Right lobe of liver (tissue), 4 donors: ENCODE measurements at regions not wholly inside any gene's neighbourhood (a gene's known extent, or its start where the extent isn't known, plus 50 kb on each side); places are given as distances from the start of the nearest gene placed in this dataset.

Source experiments
- POLR2A ChIP-seq: fragments of 450-650 bp; IDR thresholded peaks from one replicate; pipeline ENCODE4 v1.6.1; 2017; ENCODE audit warnings: antibody characterized with exemption, mild to moderate bottlenecking
- TF ChIP-seq, protein P1 (sequence below), 4 donors: fragments of 200-600 bp in 3 of 4; fragments of 450-650 bp in 1 of 4; IDR thresholded peaks; one replicate each; pipeline versions ENCODE4 v1.5.1 to v1.8.0; 2016 to 2022; ENCODE audit warnings: antibody characterized with exemption in 4 of 4, mild to moderate bottlenecking in 2 of 4
- donor health status: DM: no; HTN: no; CAD: no.
- donor health status: DM: no; HTN: no; CAD: no.
- donor health status: DM: no; HTN: yes; CAD: no.

DNA sequence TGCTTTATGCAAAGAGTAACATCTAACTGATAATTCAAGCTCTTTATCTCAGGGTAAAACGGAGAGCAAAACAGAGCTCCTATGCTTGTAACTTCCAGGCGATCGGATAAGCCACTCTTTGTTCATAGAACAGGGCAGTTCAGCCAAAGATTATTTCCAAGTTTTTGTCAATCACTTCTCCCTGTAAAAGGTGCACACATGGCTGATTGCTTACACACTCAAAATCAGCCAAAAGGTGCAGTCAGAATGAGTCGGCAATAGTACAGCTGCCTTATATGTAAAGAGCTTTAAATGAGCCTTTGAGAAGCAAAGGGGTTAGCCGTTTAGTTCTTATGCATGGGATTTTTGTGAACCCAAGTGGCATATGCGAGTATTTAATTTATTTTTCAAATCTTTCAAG, 449.6 kb upstream of the POU3F2 start:
- TF ChIP-seq, protein P1, sequence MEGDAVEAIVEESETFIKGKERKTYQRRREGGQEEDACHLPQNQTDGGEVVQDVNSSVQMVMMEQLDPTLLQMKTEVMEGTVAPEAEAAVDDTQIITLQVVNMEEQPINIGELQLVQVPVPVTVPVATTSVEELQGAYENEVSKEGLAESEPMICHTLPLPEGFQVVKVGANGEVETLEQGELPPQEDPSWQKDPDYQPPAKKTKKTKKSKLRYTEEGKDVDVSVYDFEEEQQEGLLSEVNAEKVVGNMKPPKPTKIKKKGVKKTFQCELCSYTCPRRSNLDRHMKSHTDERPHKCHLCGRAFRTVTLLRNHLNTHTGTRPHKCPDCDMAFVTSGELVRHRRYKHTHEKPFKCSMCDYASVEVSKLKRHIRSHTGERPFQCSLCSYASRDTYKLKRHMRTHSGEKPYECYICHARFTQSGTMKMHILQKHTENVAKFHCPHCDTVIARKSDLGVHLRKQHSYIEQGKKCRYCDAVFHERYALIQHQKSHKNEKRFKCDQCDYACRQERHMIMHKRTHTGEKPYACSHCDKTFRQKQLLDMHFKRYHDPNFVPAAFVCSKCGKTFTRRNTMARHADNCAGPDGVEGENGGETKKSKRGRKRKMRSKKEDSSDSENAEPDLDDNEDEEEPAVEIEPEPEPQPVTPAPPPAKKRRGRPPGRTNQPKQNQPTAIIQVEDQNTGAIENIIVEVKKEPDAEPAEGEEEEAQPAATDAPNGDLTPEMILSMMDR (IDR thresholded peaks at IDR 0.05): no peak
- TF ChIP-seq POLR2A: no peak
